Astrocyte of the spinal cord (primary cell): ENCODE measurements at regions not wholly inside any gene's neighbourhood (a gene's known extent, or its start where the extent isn't known, plus 50 kb on each side); places are given as distances from the start of the nearest gene placed in this dataset.

ENCODE experiments used
- DNase-seq: peaks from one replicate; pipeline ENCODE4 v3.0.0; 2011; ENCODE audit warnings: low read depth, low spot score
- H3K4me3 ChIP-seq: 2 replicates; pipeline ENCODE4 v1.5.1; 2011; ENCODE audit warnings: low read depth, mild to moderate bottlenecking, low read length, moderate library complexity
- CTCF ChIP-seq: IDR thresholded peaks from 2 replicates; pipeline ENCODE4 v1.5.1; 2012; ENCODE audit warnings: low read depth, mild to moderate bottlenecking, low read length, inconsistent platforms
- in situ Hi-C: cut with HindIII; loops from 2 replicates; pipeline ENCODE4 v1.10.0; 2017; ENCODE audit warnings: low sequenced_read_pairs

- TF ChIP-seq CTCF: no peak
- no peak for DNase-seq
- in situ Hi-C loops: no loop called here
- no peak overlapping the region for H3K4me3 ChIP-seq
Measured at GRCh38 chr1:234716908-234717375, 107.0 kb upstream of the IRF2BP2 start.

GRCh38 chr1:234715252-234716014 lies 105.5 kb upstream of the IRF2BP2 start:
- H3K4me3 ChIP-seq: no peak overlapping the region
- TF ChIP-seq CTCF: no peak
- in situ Hi-C loops: no loop called here
- no peak for DNase-seq

- in situ Hi-C loops: no loop called here
Measured at GRCh38 chr1:234713859-234714258, 103.9 kb upstream of the IRF2BP2 start.

GRCh38 chr1:234713440-234713839 lies 103.5 kb upstream of the IRF2BP2 start:
- DNase-seq: no peak
- in situ Hi-C loops: no loop called here
- H3K4me3 ChIP-seq: no peak overlapping the region
- no peak for TF ChIP-seq CTCF

More at GRCh38 chr1:234713859-234714258, 103.9 kb upstream of the IRF2BP2 start:
- H3K4me3 ChIP-seq: no peak overlapping the region
- no peak for TF ChIP-seq CTCF
- DNase-seq: no peak

- no peak for TF ChIP-seq CTCF
- H3K4me3 ChIP-seq: no peak overlapping the region
Measured at GRCh38 chr1:234712891-234713305, 102.9 kb upstream of the IRF2BP2 start.

GRCh38 chr1:234710936-234711724 lies 101.2 kb upstream of the IRF2BP2 start:
- in situ Hi-C loops: no loop called here
- H3K4me3 ChIP-seq: no peak overlapping the region
- DNase-seq: no peak
- no peak for TF ChIP-seq CTCF

More at GRCh38 chr1:234712891-234713305, 102.9 kb upstream of the IRF2BP2 start:
- no peak for DNase-seq
- in situ Hi-C loops: no loop called here
